PC-3 (cell line): ENCODE measurements at regions not wholly inside any gene's neighbourhood (a gene's known extent, or its start where the extent isn't known, plus 50 kb on each side); places are given as distances from the start of the nearest gene placed in this dataset.
"Not testable (repeated sequence)": the region's sequence is repeated elsewhere in the genome, so short reads cannot be mapped to it uniquely, and the experiment has no call there.

Experiments used
- ATAC-seq: fragments of 200-7000 bp; cut with Tn5 transposase; 2 replicates; pipeline ENCODE4 v1.9.1; 2020; ENCODE audit warnings: mild to moderate bottlenecking, moderate library complexity
- BruUV-seq: library from RNA; stranded (reverse); fragments of 400-500 nt; replicated peaks from 2 replicates; lab custom pipeline; 2021; lab: Mats Ljungman, UMichigan
- CTCF ChIA-PET: fragments of 300-600 bp; sonication (Branson Sonifier 250); formaldehyde crosslinking; loops from one replicate; lab custom pipeline; 2022; ENCODE audit warnings: antibody characterized with exemption; lab: Charles Lee
- POLR2A ChIA-PET: fragments of 300-600 bp; sonication (Branson Sonifier 250); formaldehyde crosslinking; loops from one replicate; lab custom pipeline; 2022; ENCODE audit warnings: antibody characterized with exemption; ENCODE audit not compliant: unreplicated experiment; lab: Charles Lee
- DNase-seq: peaks from one replicate; pipeline ENCODE4 v3.0.0-alpha.2; 2015
- H2AFZ ChIP-seq: fragments of 300-600 bp; sonication (generic); 2 replicates; pipeline ENCODE4 v1.6.0; 2016; ENCODE audit warnings: antibody characterized with exemption, low read length
- H3F3A ChIP-seq: fragments of 300-600 bp; sonication (generic); one replicate; pipeline ENCODE4 v1.6.0; 2017; ENCODE audit warnings: antibody characterized with exemption, low read length, control low read depth, mild to moderate bottlenecking; ENCODE audit not compliant: unreplicated experiment
- H3K27ac ChIP-seq: fragments of 300-600 bp; sonication (generic); 2 replicates; pipeline ENCODE4 v1.5.1; 2016; ENCODE audit warnings: mild to moderate bottlenecking, low read length
- H3K27me3 ChIP-seq: fragments of 300-600 bp; sonication (generic); 2 replicates; pipeline ENCODE4 v1.6.1; 2016; ENCODE audit warnings: low read length, mixed read lengths
- H3K36me3 ChIP-seq: fragments of 300-600 bp; sonication (generic); 2 replicates; pipeline ENCODE4 v1.6.1; 2016; ENCODE audit warnings: low read depth, mixed run types, low read length, mixed read lengths
- H3K4me1 ChIP-seq: fragments of 300-600 bp; sonication (generic); 2 replicates; pipeline ENCODE4 v1.5.1; 2016; ENCODE audit warnings: low read length; ENCODE audit not compliant: insufficient read depth
- H3K4me2 ChIP-seq: fragments of 300-600 bp; sonication (generic); 2 replicates; pipeline ENCODE4 v1.6.0; 2016; ENCODE audit warnings: low read length
- H3K4me3 ChIP-seq: fragments of 300-600 bp; sonication (generic); 2 replicates; pipeline ENCODE4 v1.5.1; 2016; ENCODE audit warnings: mild to moderate bottlenecking, low read length, mixed read lengths
- H3K79me2 ChIP-seq: fragments of 300-600 bp; sonication (generic); 2 replicates; pipeline ENCODE4 v1.6.1; 2017; ENCODE audit warnings: low read length, mixed read lengths
- H3K9ac ChIP-seq: fragments of 300-600 bp; sonication (generic); 2 replicates; pipeline ENCODE4 v1.6.0; 2016; ENCODE audit warnings: mild to moderate bottlenecking, low read length
- H3K9me2 ChIP-seq: fragments of 300-600 bp; sonication (generic); replicated peaks from 2 replicates; pipeline ENCODE4 v1.6.1; 2016; ENCODE audit warnings: mixed run types, low read length, mixed read lengths
- H3K9me3 ChIP-seq: fragments of 300-600 bp; sonication (generic); 2 replicates; pipeline ENCODE4 v1.6.1; 2016; ENCODE audit warnings: low read length, mixed read lengths
- H4K20me1 ChIP-seq: fragments of 300-600 bp; sonication (generic); 2 replicates; pipeline ENCODE4 v1.6.1; 2016; ENCODE audit warnings: low read length, mixed read lengths
- CTCF ChIP-seq: fragments of 300-600 bp; sonication (generic); conservative IDR thresholded peaks from 2 replicates; pipeline ENCODE4 v1.5.1; 2017; ENCODE audit warnings: antibody characterized with exemption, low read depth, mild to moderate bottlenecking, low read length
- EZH2 ChIP-seq: fragments of 300-600 bp; sonication (generic); IDR thresholded peaks from one replicate; pipeline ENCODE4 v1.6.1; 2017; ENCODE audit warnings: antibody characterized with exemption, mild to moderate bottlenecking, low read length; ENCODE audit not compliant: unreplicated experiment
- EZH2phosphoT487 ChIP-seq: fragments of 300-600 bp; sonication (generic); IDR thresholded peaks from 2 replicates; pipeline ENCODE4 v1.6.1; 2018; ENCODE audit warnings: mild to moderate bottlenecking, antibody characterized with exemption, low read length, borderline replicate concordance
- intact Hi-C: fragments of 100-400 bp; cut with micrococcal nuclease; formaldehyde crosslinking; loops from 2 replicates; pipeline ENCODE4 v1.9.0; 2023

GRCh38 chr2:58700591-58700990, 459.5 kb upstream of the FANCL start:
- no peaks in the 10 kb centered on the region for H3F3A ChIP-seq
- no peak overlapping the region for H3K27ac ChIP-seq
- H3K9ac ChIP-seq: no peak overlapping the region
- H3K27me3 ChIP-seq: peaks cover 14% of the 10 kb centered on the region; the same call in 1 of the 2 replicates
- H3K36me3 ChIP-seq: no peaks in the 10 kb centered on the region
- no peaks in the 10 kb centered on the region for H3K9me2 ChIP-seq
- POLR2A ChIA-PET: no interaction called here
- CTCF ChIA-PET: no interaction called here
- TF ChIP-seq EZH2 (no peak), CTCF (no peak), EZH2phosphoT487 (no peak)
- DNase-seq (no peak), ATAC-seq (no peak)
- no peaks in the 10 kb centered on the region for H3K9me3 ChIP-seq
- no peak overlapping the region for H3K4me3 ChIP-seq
- no TSS peak for BruUV-seq
- intact Hi-C loops: no loop called here
- H2AFZ ChIP-seq: no peak overlapping the region
- peaks cover 14% of the 10 kb centered on the region for H3K4me1 ChIP-seq
- no peaks in the 10 kb centered on the region for H4K20me1 ChIP-seq
- H3K79me2 ChIP-seq: no peaks in the 10 kb centered on the region
- no peak overlapping the region for H3K4me2 ChIP-seq

GRCh38 chr2:58699411-58699810, 458.3 kb upstream of the FANCL start:
- CTCF ChIA-PET: no interaction called here
- no peak overlapping the region for H3K4me2 ChIP-seq
- H3K27me3 ChIP-seq: 0 out of 2 replicates have a peak, but pooled peaks cover 4% of the 10 kb centered on the region
- H3K9ac ChIP-seq: no peak overlapping the region
- no peak overlapping the region for H3K4me3 ChIP-seq
- H4K20me1 ChIP-seq: no peaks in the 10 kb centered on the region
- intact Hi-C loops: no loop called here
- H3K4me1 ChIP-seq: peaks cover 14% of the 10 kb centered on the region
- H2AFZ ChIP-seq: no peak overlapping the region
- no peaks in the 10 kb centered on the region for H3K9me3 ChIP-seq
- no peaks in the 10 kb centered on the region for H3K9me2 ChIP-seq
- H3K36me3 ChIP-seq: no peaks in the 10 kb centered on the region
- no TSS peak for BruUV-seq
- ATAC-seq (no peak), DNase-seq (no peak)
- no peak for TF ChIP-seq EZH2phosphoT487
- no peak for TF ChIP-seq EZH2
- no peak for TF ChIP-seq CTCF
- POLR2A ChIA-PET: no interaction called here
- no peaks in the 10 kb centered on the region for H3F3A ChIP-seq
- H3K79me2 ChIP-seq: no peaks in the 10 kb centered on the region
- no peak overlapping the region for H3K27ac ChIP-seq

- Histone ChIP-seq H2AFZ (no peak overlapping the region), H3F3A (no peaks in the 10 kb centered on the region), H3K4me1 (peaks cover 14% of the 10 kb centered on the region), H3K9me2 (no peaks in the 10 kb centered on the region), H3K27me3 (0 out of 2 replicates have a peak, but pooled peaks cover 4% of the 10 kb centered on the region), H3K4me2 (no peak overlapping the region), H3K79me2 (no peaks in the 10 kb centered on the region), H3K4me3 (no peak overlapping the region), H3K36me3 (no peaks in the 10 kb centered on the region), H3K27ac (no peak overlapping the region), H3K9me3 (no peaks in the 10 kb centered on the region), H3K9ac (no peak overlapping the region), H4K20me1 (no peaks in the 10 kb centered on the region)
- ATAC-seq (no peak), DNase-seq (no peak)
- BruUV-seq: no TSS peak
- ChIA-PET POLR2A (no interaction called here), CTCF (no interaction called here)
- TF ChIP-seq CTCF (no peak), EZH2phosphoT487 (no peak)
- intact Hi-C loops: no loop called here
Observed at GRCh38 chr2:58698620-58699019, 457.5 kb upstream of the FANCL start.

- H3K4me3 ChIP-seq, intact Hi-C loops, H3K4me2 ChIP-seq, CTCF ChIA-PET, H3F3A ChIP-seq, H3K4me1 ChIP-seq, POLR2A ChIA-PET, DNase-seq, H4K20me1 ChIP-seq, H3K27me3 ChIP-seq, H3K9ac ChIP-seq, H2AFZ ChIP-seq, BruUV-seq, ATAC-seq, H3K9me2 ChIP-seq, H3K79me2 ChIP-seq, H3K27ac ChIP-seq, H3K9me3 ChIP-seq, H3K36me3 ChIP-seq: not testable (repeated sequence)
Observed at GRCh38 chr2:58694114-58694513, 453.0 kb upstream of the FANCL start.
